HTR-8/SVneo (cell line): ENCODE measurements at regions not wholly inside any gene's neighbourhood (a gene's known extent, or its start where the extent isn't known, plus 50 kb on each side); places are given as distances from the start of the nearest gene placed in this dataset.

Experiments
- DNase-seq: peaks from one replicate; pipeline ENCODE4 v3.0.0; 2011; ENCODE audit warnings: low spot score, mixed read lengths; ENCODE audit not compliant: insufficient read length
- FAIRE-seq: peaks from 2 replicates; lab custom pipeline; 2011; peaks lifted over from hg19 to GRCh38; lab: Jason Lieb, UNC

DNA sequence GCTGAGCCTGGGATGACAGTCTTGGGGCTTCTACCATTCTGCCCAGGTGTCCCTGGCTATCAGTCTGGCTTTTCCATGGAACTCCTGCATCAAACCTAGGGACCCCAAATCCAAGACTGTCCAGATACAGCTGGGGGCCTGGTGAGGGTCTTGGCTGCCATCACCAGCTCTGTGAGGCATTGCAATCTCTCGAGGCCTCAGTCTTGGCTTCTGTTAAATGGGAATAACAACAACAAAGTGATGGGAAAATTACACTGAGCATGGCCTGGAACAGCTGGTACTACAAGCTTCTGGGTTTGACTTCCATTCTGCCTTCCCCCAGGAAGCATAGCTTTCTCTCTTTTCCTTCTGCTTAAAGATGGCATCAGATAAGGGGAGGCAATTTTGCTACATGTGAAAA is 50.0 kb upstream of the LCTL start:
- FAIRE-seq: no peak

DNA sequence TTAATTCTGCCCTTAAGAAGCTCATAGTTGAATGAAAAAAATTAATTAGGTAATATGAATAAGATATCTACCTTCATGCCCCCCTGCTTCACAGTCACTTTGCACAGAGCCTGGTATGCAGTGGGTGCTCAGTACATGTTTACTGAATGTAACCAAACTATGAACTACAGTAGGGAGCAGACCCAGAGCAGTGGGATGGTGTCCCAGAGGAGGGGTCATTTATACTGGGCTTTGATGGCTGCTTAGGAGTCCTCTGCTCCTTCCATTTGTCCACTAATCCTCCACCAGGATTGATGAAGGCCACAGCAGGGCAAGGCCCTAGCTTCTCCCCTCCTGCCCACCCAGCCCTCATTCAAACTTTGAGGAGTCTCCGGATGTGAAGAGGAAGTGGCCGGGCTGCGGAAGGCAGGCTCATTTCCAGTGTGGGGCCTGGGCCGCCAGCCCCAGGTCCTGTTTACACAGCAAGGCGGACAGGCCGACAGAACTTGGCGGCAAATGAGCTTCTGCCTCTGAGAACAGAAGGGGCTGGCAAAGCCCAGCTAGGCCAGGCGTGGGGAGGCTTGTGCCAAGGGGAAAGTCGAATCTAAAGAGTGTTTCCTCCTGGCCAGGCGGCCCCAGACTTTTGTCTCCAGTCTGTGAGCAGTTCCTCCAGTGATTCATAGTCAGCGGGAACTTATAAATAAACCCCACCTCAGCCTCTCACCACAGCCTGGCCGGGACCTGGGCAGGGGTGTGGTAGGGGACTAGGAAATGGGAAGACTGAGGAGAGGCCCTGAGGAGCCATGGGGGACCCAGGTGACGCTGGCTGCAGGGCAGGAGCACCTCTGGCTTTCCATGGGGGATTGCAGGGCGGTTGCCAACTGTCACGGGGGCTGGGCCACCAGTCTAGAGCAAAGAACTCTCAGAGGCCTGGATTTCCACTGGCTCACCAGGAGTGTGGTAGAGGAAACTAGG is 51.6 kb upstream of the LCTL start:
- DNase-seq (no peak), FAIRE-seq (no peak)

More for the DNA sequence above, 50.0 kb upstream of the LCTL start:
- no peak for DNase-seq

DNA sequence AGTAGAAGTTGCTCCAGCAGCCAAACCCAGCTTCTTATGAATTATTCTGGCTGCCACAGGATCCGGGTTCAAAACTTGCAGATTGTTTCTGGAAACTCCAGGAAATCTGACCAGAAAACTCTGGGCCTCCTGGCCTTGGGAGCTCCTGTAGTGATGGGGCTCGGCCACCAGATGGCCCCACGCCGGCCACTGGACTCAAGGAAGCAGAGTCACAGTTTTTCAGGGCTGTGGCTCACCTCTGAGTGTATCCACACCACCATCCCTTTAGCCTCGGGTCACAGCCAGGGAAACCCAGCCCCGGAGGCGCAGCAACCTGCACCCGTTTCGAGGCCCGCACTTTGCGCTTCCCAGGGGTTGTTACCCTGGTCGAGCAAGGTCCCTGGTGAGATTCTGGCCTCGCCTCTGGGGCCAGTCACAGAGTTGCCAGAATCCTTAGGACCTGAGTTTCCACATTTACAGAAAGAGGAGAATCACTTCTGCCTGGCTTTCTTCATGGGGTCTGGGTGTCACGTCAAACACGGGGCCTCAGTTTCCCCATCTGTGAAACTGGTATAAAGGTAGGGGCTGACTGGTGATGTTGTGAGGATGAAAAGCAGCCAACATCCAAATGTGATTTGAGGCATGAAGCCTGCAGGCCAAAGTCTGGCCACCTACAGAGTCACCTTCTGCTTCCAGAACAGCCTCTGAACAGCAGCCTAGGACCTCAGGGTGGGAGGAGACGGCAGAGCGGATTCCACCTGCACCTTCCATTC is 53.5 kb upstream of the LCTL start:
- DNase-seq (peak; percentile 87), FAIRE-seq (no peak)

DNA sequence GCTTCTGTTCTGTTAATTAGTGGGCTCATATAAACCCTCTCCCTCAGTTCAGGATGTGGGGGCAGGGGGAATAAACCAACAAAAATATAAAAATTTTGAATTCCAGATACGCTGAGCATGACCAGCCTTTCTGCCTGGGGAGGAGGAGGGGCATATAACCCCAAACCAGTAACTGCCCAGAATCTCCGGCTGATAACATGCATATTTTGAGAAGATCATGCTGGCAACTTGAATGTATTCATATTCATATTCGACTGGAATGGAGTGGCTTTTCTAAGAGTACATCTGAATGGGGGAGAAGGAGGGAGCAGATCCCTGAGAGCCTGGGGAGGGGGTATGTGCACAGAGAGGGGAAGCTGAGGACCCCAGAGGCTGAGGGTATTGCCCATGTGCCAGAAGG is 54.5 kb upstream of the LCTL start:
- FAIRE-seq (no peak), DNase-seq (no peak)

DNA sequence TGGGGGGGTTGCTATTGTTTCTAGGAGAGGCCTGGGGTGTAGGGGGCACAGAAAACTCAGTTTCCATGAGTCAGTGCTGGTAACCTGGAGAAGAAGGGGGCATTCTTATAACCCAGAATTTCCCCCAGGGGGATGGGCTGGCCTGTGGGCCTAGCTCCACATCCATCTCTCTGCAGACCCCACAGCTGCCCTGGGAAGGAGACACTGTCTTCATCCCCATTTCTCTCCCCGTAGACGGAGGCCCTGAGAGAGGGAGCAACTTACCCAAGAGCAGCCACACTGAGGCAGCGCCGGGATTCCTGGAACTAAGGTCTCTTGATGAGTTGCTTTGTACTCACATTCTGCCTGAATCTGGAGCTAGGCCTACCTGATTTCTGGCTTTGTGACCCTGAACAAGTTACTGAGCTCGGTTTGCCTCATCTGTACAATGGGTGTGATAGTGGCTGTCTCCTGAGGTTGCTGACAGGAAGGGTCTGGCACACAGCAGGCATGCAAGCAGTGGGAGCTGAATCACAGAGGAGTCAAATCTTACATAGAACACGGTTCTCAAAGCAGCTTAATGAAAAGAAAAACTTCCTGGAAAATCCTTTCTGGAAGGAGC is 55.0 kb upstream of the LCTL start:
- no peak for DNase-seq
- FAIRE-seq: no peak

DNA sequence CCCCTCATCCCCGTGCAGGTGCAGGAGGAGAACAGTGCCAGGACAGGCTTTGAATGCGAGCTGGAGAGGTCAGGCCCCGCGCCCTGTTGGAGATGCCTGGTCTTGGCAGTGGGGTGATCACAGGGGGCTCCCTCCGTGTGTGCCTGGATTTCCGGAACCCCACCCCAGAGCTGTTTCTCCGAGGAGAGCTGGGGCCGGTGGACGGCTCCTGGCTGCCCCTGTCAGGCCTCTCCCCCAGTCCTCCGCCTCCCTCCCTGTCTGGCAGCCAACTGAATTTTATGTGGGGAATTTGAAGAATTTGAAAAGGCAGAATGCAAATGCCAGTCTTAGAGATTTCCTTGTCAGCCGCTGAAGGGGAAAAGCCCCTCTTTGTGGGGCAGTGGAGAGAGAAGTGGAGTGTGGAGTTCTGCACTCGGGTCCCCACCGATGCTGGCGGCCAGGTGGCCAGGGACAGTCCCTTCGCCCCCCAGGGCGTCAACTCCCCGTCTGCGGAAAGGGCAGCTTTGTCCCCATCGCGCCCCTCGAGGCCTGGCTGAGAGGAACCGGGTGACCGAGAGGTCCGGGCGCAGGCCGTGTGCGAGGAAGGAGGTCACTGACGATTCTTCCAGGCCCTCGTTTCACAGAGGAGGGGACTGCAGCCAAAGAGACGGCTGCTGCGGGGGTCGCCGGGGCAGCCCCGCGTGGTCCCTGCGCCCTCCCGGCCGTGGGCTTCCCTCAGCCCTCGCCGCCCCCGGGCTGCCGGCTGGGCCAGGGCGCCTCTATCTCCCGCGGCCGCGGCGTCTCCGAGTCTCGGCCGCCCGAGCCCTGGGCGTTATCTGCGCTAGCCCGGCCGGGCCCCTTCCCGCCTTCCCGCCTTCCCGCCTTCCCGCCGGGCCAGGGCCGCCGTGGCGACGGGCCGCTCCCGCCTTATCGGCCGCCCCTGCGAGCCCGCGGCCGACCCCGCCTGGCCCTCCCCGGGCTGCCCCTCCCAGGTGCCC is 56.0 kb upstream of the LCTL start:
- peak; percentile 40 for DNase-seq

DNA sequence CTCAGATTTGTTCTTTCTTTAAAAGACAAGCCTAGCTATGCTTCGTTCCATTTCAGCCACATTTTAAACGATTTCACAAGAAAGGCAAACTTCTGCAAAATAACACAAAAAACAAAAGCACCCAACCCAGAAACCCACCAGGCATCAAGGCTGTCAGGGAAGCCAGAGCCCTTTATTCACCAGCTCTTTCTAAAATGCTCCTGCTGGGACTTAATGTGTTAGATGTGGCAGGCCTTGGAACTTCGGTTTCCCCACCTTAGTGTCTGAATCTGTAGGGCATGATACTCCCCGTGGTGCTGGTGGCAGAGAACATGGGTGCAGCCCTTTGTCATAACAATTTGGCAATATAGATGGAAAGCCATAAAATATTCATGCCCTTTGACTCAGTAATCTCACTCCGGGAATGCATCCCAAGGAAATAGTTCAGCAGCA is 56.8 kb upstream of the LCTL start:
- DNase-seq: no peak
- no peak for FAIRE-seq

More for the DNA sequence above, 56.0 kb upstream of the LCTL start:
- FAIRE-seq: no peak

DNA sequence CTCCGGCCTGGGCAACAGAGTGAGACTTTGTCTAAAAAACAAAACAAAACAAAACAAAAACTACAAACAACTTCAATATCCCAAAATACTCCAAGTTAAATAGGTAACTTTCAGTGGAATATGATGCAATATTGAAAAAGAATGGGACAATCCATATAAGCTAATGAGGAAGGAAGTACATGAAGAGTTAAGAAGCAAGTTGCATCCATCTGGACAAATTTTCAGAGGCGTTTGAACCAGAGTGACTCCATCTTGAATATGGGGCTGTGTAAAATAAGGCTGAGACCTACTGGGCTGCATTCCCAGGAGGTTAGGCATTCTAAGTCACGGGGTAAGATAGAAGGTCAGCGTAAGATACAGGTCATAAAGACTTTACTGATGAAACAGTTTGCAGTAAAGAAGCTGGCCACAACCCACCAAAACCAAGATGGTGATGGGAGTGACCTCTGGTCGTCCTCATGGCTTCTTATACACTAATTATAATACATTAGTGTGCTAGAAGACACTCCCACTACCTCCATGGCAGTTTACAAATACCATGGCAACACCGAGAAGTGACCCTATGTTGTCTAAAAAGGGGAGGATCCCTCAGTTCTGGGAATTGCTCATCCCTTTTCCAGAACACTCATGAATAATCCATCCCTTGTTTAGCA is 58.1 kb upstream of the LCTL start:
- DNase-seq (no peak), FAIRE-seq (no peak)

DNA sequence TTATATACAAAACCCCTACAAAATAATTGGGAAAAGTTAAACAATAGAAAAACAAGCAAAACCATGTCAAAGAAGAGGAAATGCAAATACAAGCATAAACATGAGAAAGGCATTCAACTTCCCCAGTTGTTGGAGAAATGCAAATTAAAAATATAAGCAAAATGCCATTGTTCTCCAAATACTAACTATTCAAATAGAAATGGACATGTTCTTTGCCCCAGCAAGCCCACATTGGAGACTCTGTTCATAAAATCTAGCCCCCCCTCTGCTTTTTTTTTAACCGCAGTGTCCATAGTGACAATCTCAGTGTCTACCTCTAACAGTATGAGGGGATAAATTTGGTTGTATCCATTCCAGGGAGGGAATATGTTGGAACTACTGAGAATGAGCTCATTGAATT is 59.7 kb upstream of the LCTL start:
- FAIRE-seq (no peak), DNase-seq (no peak)

DNA sequence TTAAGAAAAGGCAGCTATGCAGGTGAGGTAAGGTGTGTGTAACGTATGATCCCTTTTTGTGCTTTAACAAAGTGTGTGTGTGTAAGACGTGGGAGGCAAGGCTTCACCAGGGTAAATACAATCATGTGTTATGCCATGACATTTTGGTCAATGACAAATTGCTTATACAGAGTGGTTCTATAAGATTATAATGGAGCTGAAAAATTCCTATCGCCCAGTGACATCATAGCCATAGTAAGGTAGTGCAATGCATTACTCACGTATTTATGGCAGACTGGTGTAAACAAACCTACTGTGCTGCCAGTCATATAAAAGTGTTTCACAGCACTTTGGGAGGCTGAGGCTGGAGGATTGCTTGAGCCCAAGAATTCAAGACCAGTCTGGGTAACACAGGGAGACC is 60.2 kb upstream of the LCTL start:
- FAIRE-seq: no peak

DNA sequence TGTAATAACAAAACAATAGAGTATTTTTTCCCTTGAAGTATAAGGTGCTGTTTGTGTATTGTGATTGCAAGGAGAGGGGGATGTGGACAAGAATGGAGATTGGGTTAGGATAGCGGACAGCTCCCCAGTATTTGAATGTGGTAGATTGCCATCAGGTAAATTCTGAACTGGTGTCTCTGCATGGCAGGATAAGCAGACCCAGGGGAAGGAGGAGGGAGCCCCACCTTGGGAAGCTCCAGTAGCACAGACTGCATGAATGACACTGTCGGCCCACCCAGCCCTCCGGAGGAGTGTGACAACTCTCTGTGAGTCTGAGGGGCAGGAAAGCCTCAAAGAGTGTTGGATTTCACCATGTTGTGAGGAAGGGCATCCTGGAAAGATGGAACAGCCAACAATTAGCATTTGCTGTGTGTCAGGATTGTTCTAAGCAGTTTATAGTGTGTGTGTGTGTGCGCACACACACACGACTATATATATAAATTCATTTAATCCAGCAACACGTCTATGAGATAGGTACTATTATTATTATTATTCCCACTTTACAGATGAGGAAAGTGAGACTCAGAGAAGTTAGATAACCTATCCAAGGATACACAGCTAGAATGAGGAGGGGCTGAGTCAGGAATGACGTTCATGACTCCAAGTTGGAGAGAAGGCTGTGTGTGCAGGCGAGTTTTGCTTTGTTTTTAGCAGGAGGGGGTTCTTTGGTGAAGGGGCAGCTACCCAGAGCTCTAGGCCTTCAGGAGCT is 63.4 kb upstream of the LCTL start:
- DNase-seq: no peak
- no peak for FAIRE-seq

More for the DNA sequence above, 60.2 kb upstream of the LCTL start:
- DNase-seq: no peak

DNA sequence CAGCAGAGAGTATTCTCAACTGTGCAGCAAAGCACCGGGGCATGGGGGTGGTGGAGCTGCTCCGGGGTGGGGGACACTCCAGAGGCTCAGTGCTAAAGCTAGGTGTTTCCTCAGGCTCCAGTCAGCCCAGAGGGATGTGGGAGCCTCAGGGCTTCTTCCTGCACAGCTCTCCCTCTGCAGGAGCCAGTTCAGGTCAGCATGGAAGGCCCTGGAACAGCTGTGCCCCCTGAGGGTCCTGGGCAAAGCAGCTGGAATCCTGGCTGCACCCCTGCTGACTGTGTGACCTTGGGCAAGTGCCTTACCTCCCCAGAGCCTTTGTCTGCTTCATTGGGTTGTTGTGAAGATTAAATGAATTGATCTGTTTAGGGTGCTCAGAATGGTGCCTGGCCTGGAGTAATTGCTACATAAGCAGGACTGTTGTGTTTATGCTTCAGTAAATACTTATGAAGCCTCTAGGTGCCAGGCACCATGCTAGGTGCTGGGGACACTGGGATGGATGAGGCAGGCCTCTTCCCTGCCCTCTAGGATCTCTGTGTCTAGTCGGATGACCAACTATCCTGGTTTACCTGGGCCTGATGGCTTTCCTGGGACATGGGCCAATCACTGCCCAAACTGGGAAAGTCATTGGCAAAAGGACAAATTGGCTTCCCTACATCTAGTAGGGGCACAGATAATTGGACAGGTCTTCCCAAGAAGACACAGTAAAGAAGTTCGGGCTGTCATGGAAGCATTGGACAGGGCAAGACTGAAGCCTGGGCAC is 64.2 kb upstream of the LCTL start:
- no peak for DNase-seq
- FAIRE-seq: no peak

DNA sequence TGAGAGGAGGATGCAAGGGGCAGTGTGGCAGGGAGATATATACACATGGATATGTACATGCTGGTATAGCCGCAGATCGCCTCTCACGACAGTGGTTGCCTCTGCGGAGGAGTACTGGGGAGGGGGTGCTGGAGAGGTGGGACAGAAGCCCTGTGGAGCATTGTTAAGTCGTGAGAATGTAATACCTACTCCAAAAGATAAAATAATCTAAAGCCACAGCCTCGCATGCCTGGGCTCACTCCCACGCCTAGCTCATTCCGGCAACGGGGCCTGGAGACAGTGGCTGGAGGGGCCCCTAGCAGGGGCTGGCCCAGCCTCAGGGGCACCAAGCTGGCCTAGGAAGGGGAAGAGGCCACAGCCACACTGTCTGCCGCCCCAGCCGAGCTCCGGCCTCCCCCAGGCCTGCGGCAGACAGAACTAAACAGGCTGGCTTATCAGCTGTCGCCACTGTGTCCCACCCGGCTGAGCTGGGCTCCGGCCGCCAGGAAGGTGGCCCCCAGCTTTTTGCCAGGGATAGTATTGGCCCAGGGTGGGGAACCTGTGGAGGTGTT is 65.1 kb upstream of the LCTL start:
- DNase-seq (no peak), FAIRE-seq (no peak)

DNA sequence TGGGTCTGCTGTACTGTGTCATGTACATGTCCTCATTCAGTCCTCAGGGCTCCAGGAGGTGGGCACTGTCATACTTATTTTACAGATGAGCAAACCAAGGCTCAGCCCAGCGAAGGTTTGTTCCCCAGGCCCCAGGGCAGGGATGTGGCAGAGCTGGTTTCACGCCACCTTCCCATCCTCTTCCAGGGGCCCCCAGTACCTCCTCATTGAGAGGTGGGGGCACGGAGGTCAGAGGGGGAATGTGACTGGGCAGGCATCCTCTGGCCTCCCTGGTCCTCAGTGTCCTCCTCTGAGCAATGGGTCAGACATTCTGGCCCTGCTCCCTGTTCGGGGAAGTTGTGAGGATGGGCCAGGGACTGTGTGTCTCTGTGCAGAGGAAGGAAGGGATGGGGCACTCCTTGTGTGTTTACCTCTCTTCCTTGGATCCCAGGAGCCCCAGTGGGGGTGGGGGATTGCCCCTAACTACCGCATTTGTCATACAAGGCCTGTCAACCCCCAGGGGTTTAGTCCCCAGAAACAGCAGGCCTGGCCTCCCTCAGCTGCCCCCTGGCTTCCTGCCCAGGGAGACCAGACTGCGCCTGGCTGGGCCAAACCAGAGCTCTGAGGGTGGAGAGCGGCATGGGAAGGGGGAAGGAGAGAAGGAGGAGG is 65.9 kb upstream of the LCTL start:
- DNase-seq (no peak), FAIRE-seq (no peak)

DNA sequence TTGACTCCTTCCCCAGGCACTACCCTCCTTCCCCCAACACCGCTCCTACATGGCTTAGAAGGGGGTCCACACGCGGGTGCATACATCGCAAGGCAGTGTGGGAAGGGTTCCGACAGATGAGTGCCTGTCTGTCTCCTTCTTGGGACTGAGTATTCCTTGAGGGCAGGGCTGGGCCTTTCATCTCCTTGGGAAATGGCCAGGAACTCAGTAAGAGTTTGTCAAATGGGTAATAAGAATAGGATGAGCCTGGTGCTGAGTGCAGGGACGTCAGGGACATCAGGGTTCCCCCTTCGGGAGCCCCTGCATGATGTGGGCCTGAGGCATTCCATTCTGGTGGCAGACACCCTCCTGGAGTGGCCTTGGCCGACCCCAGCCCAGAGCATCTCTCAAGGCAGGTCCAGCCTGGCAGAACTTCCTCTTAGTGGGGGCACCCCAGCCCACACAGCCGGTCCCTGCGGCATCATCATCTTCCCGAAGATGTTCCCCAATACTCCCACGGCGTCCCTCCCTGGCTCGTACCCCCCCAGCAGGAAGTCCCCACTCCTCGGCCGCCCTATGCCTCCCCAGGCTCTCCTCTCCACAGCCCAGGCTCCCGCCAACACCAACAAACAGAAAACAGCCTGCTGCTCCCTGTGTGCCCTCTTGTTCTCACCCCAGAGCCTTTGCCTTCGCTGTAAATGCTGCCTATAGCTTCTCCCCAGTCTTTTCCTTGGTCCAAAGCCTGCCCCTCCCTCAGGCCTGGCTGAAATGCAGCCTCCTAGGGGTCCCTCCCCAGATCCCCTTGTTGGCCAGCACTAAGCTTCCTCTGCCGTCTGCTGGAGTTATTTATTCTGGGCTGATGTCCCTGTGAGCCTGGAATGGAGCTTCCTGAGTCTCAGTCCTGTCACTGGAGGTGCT is 67.5 kb upstream of the LCTL start:
- no peak for DNase-seq
- no peak for FAIRE-seq

DNA sequence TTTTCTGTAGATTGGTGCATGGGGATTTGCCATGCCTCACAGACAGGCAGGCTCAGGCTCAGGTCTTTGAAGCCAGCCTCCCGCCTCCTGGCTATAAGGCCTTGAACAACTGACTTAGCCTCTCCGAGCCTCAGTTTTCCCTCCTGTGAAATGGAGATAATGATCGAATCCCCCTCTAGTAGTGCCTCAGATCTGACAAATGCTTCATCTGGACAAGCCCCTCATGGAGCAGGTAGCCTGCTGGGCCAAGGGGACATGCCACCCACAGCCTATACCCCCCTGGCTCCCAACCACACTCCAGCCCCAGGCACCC is 68.1 kb upstream of the LCTL start:
- DNase-seq (no peak), FAIRE-seq (no peak)
